GM19372 (cell line): ENCODE measurements at regions not wholly inside any gene's neighbourhood (a gene's known extent, or its start where the extent isn't known, plus 50 kb on each side); places are given as distances from the start of the nearest gene placed in this dataset.
A peak's percentile ranks its signal among the peaks of the same experiment; 100 is the strongest.

Source experiments
- ATAC-seq: cut with Tn5 transposase; IDR thresholded peaks from one replicate; pipeline ENCODE4 v1.9.1; 2021; ENCODE audit warnings: mild to moderate bottlenecking, low read depth, moderate library complexity; ENCODE audit not compliant: unreplicated experiment

DNA sequence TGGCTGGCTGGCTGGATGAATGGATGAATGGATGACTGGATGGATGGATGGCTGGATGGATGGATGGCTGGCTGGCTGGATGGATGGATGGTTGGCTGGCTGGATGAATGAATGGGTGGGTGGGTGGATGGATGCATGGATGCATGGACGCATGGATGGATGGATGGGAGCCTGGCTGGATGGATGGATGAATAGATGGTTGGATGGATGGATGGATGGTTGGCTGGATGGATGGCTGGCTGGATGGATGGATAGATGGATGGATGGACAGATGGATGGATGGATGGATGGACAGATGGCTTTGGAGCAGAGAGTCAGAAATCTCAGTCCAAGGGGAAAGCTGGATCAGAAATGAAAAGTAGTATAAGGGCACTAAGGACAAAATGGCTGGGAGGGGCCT is 106.4 kb upstream of the SERP2 start:
- ATAC-seq: no peak

- ATAC-seq: no peak
Measured at GRCh38 chr13:44267980-44268379, 105.6 kb upstream of the SERP2 start.

GRCh38 chr13:44268980-44269379 is 104.6 kb upstream of the SERP2 start:
- ATAC-seq: no peak

GRCh38 chr13:44270150-44270549 is 103.5 kb upstream of the SERP2 start:
- no peak for ATAC-seq

DNA sequence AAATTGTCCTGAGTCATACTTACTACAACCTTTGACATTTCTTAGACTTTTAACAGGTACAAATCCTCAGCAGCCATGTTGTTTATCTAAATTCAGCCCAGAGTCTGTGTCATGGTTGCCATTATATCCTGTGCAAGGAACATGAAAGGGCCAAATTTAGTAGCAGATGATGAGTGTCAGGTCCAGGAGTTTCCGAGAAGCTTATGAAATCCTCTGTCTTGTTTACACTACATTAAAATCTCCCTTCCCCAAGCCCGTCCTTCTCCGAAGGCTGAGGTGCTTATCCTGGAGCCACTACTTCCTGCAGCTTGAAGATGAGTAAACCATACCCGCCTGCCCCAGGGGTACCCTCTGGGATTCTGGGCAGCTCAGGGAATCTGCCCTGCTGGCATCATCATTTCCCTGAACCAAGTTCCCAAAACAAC is 102.6 kb upstream of the SERP2 start:
- ATAC-seq: no peak

DNA sequence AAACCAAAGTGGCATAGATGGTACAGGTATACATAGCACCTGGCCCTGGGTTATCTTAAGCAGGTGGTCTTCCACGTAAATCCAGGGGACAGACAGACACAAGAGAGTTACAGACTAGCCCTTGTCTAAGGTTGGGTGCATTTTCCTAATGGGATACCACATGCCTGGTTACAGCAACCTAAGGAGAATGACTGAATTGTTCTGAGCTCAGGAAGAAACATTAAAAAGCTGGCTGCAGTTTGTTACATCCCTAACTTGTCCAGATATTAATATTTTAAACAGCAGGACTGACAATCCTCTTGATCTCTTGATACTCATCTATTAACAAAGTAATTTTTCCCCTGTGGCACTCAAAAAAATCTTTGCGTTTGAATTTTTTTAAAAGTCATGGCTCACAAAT is 102.2 kb upstream of the SERP2 start:
- no peak for ATAC-seq

GRCh38 chr13:44271915-44272341 is 101.7 kb upstream of the SERP2 start:
- no peak for ATAC-seq

GRCh38 chr13:44272692-44273091 is 100.9 kb upstream of the SERP2 start:
- no peak for ATAC-seq

DNA sequence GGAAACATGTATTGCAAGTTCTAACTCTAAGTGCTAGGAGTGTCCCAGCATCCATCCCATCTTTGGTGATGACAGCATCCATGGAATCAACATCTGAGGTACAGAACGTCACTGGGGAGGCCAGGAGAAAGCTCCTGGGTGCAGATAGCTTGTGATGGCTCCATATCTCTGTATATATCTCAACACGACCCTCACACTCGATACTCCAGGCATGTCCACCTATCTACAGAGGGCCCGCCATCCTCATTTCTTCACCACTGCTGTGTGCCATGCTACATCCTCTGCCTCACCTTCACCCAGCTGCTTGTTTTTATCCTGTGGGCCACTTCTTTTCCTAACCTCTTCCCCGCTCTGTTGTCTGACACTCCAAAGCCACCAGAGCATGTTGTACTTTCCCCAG is 100.4 kb upstream of the SERP2 start:
- ATAC-seq: no peak

GRCh38 chr13:44273991-44274770 is 99.4 kb upstream of the SERP2 start:
- ATAC-seq: peak; percentile 94

DNA sequence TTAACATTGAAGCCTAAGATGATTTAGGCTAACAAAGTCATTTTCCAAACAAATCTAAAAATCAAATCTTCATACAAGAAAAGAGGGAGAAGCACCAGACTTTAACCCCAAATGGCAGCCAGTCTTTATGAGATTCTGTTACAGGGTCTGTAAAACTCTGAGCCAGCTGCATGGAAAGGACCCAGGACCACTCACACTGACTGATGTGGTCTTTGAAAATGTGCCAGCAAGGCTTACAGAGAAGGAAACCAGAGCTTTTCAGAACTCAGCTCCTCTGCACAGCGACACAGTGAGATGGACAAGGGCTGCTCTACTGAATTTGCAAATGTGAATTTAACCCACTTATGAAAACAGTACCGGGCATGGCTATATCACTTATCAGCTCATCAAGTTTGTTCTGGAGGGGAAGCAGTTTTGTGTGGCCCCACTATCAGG is 98.8 kb upstream of the SERP2 start:
- ATAC-seq: peak; percentile 22

DNA sequence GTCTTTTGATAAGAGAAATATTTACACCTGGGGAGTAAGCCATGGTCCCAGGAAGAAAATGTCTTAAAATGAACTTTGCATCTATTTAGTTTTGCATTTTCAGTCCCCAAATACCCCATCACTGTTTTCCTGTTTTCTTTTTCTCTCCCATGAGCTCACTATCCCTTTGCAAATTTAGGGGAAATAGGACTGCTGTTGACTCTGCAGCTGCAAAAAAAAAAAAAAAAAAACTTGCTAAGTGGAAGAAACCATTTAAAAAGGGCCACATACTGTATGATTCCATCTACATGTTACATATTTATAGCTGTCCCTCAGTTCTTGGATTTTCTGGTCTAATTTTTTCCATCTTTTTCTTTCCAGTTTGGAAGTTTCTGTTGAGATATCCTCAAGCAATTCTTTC is 98.2 kb upstream of the SERP2 start:
- no peak for ATAC-seq

DNA sequence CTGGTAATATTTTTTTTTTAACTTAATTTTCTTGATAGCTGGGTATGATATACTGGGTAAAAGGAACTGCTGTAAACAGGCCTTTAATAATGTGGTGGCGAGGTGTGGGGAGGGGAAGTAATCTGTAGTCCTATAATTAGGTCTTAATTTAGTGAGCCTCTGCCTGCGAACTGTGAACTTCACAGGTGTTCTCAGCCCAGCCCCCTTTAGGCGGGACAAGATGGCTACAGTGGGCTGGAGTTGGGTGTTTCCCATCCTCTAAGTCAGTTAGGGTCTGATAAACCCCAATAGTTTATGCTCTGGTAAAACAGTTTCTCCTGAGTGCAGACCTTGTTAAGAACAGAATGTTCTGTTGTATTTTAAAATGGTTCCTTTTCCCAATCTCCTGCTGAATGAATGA is 97.6 kb upstream of the SERP2 start:
- ATAC-seq: no peak

GRCh38 chr13:44277459-44277858 is 96.2 kb upstream of the SERP2 start:
- ATAC-seq: no peak

- ATAC-seq: no peak
Measured at GRCh38 chr13:44278166-44278565, 95.5 kb upstream of the SERP2 start.

- no peak for ATAC-seq
Measured at GRCh38 chr13:44280456-44280855, 93.2 kb upstream of the SERP2 start.

GRCh38 chr13:44281252-44282000 is 92.2 kb upstream of the SERP2 start:
- no peak for ATAC-seq

- no peak for ATAC-seq
Measured at GRCh38 chr13:44283600-44283999, 90.0 kb upstream of the SERP2 start.

- ATAC-seq: no peak
Measured at GRCh38 chr13:44287958-44288357, 85.7 kb upstream of the SERP2 start.

DNA sequence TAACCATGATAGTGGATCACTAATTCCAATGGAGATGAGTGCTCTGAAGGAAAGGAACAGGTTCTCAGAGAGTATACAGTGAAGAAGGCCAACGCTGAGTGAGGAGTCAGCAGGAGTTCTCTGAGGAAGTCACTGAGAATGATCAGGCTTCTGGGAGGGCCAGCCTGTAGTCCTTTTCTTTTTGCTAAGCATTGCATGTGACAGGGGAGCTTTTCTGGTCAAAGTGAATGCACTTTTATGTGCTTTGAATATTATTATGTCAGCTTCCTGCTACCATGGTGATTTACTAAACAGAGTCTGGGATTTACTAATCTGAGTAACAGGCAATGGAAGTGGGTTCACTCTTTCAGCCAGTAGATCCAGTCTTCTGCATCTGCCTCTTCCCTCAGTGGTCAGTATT is 81.1 kb upstream of the SERP2 start:
- no peak for ATAC-seq

DNA sequence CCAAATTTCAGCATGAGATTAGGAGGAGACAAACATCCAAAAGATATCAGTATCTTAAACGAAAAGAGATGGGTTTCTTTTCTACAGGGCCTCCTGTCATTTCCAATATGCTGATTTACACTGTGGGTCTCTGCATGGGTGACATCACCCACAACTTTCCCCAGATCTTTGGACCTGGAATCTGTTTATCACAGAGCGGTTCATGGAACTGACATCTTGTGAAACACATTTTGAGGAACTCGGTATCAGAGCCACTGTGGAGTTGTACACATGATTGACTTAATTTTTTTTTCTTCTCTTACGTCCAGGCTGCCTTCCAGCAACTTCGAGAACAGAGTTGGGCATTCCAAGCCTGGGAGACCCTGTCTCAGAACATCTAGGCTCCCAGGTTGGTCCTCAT is 80.2 kb upstream of the SERP2 start:
- no peak for ATAC-seq
